ENCODE measurements at regions not wholly inside any gene's neighbourhood (a gene's known extent, or its start where the extent isn't known, plus 50 kb on each side); places are given as distances from the start of the nearest gene placed in this dataset.

- TF ChIP-seq CTCF (tag by site-specific recombination; IDR thresholded peaks at IDR 0.05) (no peak), ZEB2 (tag by site-specific recombination; IDR thresholded peaks at IDR 0.05) (no peak), ZSCAN18 (tag by site-specific recombination; IDR thresholded peaks at IDR 0.05) (no peak), ZBTB49 (tag by site-specific recombination; IDR thresholded peaks at IDR 0.05; ENCODE audit: low read depth) (no peak), ELK4 (IDR thresholded peaks at IDR 0.05; ENCODE audit: borderline replicate concordance, low read depth, low read length) (no peak), MYNN (tag by site-specific recombination; IDR thresholded peaks at IDR 0.05; ENCODE audit: borderline replicate concordance) (no peak), ZNF24 (tag by site-specific recombination; IDR thresholded peaks at IDR 0.05) (no peak), ZNF221 (tag by site-specific recombination; IDR thresholded peaks at IDR 0.05; ENCODE audit: borderline replicate concordance) (no peak), REST (tag by site-specific recombination; IDR thresholded peaks at IDR 0.05) (no peak), MZF1 (tag by site-specific recombination; IDR thresholded peaks at IDR 0.05; ENCODE audit: borderline replicate concordance) (no peak), ZNF302 (tag by site-specific recombination; IDR thresholded peaks at IDR 0.05; ENCODE audit: low read depth) (no peak), ZBTB26 (tag by site-specific recombination; optimal IDR thresholded peaks at IDR 0.05) (no peak), HOXA7 (CRISPR knock-in tag; IDR thresholded peaks at IDR 0.05; ENCODE audit: borderline replicate concordance) (no peak), TRIM28 (IDR thresholded peaks at IDR 0.05; ENCODE audit: borderline replicate concordance, low read length) (no peak)
These were observed 113.5 kb upstream of the IGLL5 start for GRCh38 chr22:22773979-22774604.

Data from HEK293 (cell line).